ENCODE measurements at regions not wholly inside any gene's neighbourhood (a gene's known extent, or its start where the extent isn't known, plus 50 kb on each side); places are given as distances from the start of the nearest gene placed in this dataset.

DNA sequence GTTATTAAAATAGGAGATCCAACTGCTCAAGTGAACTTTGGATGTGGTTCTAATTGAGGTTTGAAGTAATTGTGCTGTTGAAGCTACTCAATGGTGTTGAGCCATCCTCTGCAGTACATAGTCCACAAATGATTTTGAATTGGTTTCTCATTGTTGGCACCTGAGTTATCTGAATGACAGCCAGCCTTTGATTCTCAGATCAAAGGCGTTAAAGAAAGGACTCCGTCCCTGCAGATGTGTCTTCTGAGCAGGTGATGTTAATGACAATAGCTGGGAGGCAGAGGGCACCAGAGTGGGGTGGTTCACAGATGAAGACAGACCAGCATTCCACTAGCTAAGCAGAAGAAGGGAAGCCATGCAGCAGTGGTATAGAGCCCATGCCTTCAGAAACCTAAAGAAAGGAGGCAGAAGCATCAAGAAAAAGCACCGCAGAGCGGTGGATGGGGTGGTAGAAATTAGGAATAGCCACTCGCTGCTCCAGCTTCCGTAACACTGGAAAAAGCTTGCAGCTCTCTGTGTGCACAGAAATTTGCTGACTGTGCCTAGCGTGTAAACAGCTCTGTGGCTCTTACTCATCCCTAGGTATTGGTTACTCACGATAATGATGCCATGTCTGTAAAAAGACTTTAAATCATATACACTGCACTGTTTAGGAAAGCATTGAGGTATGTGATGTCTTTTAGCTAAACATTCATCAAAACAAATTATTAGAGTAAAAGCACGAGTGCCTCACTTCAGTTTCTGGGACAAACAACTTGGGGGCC, 79.2 kb upstream of the CLCN4 start:
- TF ChIP-seq, protein P1, sequence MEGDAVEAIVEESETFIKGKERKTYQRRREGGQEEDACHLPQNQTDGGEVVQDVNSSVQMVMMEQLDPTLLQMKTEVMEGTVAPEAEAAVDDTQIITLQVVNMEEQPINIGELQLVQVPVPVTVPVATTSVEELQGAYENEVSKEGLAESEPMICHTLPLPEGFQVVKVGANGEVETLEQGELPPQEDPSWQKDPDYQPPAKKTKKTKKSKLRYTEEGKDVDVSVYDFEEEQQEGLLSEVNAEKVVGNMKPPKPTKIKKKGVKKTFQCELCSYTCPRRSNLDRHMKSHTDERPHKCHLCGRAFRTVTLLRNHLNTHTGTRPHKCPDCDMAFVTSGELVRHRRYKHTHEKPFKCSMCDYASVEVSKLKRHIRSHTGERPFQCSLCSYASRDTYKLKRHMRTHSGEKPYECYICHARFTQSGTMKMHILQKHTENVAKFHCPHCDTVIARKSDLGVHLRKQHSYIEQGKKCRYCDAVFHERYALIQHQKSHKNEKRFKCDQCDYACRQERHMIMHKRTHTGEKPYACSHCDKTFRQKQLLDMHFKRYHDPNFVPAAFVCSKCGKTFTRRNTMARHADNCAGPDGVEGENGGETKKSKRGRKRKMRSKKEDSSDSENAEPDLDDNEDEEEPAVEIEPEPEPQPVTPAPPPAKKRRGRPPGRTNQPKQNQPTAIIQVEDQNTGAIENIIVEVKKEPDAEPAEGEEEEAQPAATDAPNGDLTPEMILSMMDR (IDR thresholded peaks at IDR 0.05): no peak
- no peak overlapping the region for H3K27ac ChIP-seq

DNA sequence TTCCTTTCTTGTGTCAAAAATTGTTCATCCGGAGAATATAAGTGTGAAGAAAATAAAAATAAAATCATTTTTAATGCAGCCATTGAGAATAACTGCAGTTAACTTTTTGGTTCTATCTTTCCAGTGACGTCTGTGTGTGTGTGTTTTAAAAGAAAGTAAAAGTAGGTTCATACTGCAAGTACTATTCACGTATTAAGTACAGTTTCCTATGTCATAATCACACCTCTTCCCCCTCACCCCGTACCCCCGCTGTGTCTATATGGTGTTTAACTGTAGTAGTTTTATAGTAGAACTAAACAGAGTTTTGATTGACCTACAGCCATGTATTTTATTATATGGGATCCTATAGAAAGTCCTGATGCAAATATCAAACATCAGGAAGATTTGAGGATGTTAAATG, 78.5 kb upstream of the CLCN4 start:
- DNase-seq (ENCODE audit: low spot score): no peak
- TF ChIP-seq, protein P1 (IDR thresholded peaks at IDR 0.05): no peak
- Histone ChIP-seq H3K27ac (no peak overlapping the region), H3K4me3 (no peak overlapping the region)

More for the DNA sequence above, 79.2 kb upstream of the CLCN4 start:
- no peak for DNase-seq (ENCODE audit: low spot score)
- H3K4me3 ChIP-seq: no peak overlapping the region

DNA sequence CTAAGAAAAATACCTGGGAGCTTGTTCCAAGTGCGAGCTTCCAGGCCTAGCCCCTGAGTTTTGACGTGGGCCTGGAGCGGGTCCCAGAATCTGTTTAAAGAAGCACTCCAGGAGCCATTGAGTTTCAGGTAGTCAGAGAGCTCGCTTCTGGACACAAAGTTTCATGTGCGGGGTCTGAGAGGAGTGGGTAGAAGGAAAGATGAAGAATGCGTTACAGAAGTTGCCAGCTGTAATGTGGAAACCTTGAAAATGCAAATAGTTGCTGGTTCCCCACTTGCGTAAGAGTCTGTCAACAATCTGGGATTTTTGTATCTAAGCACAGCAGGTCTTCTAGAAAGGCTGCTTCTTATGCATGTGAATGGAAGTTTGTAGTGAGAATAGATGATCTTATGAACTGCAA, 77.5 kb upstream of the CLCN4 start:
- H3K27ac ChIP-seq: no peak overlapping the region
- TF ChIP-seq, protein P1 (IDR thresholded peaks at IDR 0.05): no peak
- no peak for DNase-seq (ENCODE audit: low spot score)

DNA sequence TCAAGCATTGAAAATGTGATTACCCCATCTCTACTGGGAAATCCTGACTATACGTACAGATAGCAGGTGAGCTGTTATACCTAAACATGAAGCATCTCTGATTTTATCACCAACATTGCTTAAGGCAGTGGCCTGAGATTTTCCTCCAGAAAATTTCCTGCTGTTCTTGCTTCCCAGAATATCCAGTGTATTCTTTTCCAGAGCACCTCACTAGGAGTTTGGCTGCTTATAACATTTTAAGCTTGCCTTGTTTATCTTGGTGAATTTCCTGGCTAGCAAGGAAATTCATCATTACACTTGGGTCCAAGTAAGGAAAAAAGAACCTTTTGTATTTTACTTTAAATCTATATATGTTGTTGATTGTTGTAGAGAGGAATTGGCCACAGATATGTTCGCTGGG, 73.0 kb upstream of the CLCN4 start:
- Histone ChIP-seq H3K4me3 (peak overlapping the region; percentile 53), H3K27ac (peak overlapping the region; percentile 75 to 83)
- DNase-seq (ENCODE audit: low spot score): no peak
- TF ChIP-seq, protein P1 (IDR thresholded peaks at IDR 0.05): no peak

More for the DNA sequence above, 77.5 kb upstream of the CLCN4 start:
- H3K4me3 ChIP-seq: no peak overlapping the region

DNA sequence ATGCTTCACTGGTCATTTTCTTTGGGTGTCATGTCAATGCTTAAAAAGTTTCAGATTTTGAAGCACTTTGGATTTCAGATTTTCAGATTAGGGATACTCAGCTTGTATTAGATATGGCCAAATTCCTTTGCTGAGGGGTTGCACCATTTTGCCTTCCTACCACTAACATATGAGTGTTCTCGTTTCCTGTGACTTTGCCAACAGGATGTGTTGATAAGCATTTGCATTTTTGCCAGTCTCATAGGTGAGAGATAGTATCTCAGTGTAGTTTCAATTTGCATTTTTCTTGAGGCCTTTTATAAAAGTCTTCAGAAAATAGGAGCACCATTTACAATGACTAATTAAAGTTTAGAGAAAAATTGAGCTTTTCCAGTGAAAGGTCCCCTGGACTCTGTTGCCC, 71.6 kb upstream of the CLCN4 start:
- H3K4me3 ChIP-seq: no peak overlapping the region
- TF ChIP-seq, protein P1 (IDR thresholded peaks at IDR 0.05): no peak
- DNase-seq (ENCODE audit: low spot score): no peak
- H3K27ac ChIP-seq: no peak overlapping the region

DNA sequence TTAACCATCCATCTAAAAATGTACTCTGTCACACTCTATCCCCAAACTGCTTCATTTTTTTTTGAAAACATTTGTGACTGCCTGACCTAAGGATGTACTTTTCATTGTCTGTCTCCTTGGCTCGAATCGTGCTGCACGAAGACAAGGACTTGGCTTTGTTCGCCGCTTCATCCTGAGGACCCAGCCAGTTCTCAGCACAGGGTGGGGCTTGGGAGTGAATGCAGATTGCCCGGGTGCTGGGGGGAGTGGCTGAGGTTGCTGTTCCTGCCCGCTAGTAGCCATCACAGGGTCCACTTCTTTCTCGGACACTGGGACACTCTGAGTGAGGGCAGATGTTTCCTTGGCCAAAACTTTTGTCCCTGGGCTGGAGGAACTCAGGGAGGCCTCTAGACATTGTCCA, 70.1 kb upstream of the CLCN4 start:
- peak overlapping the region in 1 of 2 donors; percentile 22 for H3K27ac ChIP-seq
- TF ChIP-seq, protein P1 (IDR thresholded peaks at IDR 0.05): no peak
- no peak for DNase-seq (ENCODE audit: low spot score)
- no peak overlapping the region for H3K4me3 ChIP-seq

DNA sequence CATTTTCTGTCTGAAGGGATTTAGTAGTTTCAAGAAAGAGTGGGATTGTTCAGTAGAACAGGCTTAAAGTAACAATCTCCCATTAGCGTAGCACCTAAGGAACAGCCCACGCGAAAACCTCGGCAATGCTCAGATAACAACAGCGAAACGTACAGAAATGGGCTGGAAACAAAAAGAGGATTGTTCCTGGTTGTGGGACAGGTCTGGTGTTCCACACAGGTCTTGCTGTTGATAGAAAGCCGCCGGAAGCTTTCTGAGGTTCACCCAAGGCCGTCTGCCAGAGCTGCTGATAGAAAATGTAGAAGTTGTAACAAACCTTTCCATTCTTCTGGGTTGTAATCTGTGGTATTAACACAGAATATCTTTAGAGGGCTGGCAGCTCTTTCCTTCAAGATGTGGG, 69.4 kb upstream of the CLCN4 start:
- TF ChIP-seq, protein P1 (IDR thresholded peaks at IDR 0.05): no peak
- Histone ChIP-seq H3K4me3 (no peak overlapping the region), H3K27ac (no peak overlapping the region)
- DNase-seq (ENCODE audit: low spot score): no peak
